Progenitor cell of endocrine pancreas (in vitro differentiated cells): ENCODE measurements at regions not wholly inside any gene's neighbourhood (a gene's known extent, or its start where the extent isn't known, plus 50 kb on each side); places are given as distances from the start of the nearest gene placed in this dataset.

Experiments used
- DNase-seq: peaks from one replicate; pipeline ENCODE4 v3.0.0; 2021; ENCODE audit warnings: low spot score; ENCODE audit not compliant: unreplicated experiment
- H3K27ac Mint-ChIP-seq: 2 replicates; pipeline ENCODE4 v1.8.0; 2021; ENCODE audit warnings: mild to moderate bottlenecking, moderate library complexity, mixed read lengths
- H3K27me3 Mint-ChIP-seq: 2 replicates; pipeline ENCODE4 v1.8.0; 2021; ENCODE audit warnings: mixed read lengths
- H3K36me3 Mint-ChIP-seq: 2 replicates; pipeline ENCODE4 v1.8.0; 2022; ENCODE audit warnings: mixed read lengths; ENCODE audit not compliant: insufficient read depth
- H3K4me1 Mint-ChIP-seq: 2 replicates; pipeline ENCODE4 v1.8.0; 2021; ENCODE audit warnings: low read depth, mixed read lengths
- H3K4me3 Mint-ChIP-seq: 2 replicates; pipeline ENCODE4 v1.8.0; 2021; ENCODE audit warnings: low read depth, mild to moderate bottlenecking, moderate library complexity, mixed read lengths
- H3K9me3 Mint-ChIP-seq: 2 replicates; pipeline ENCODE4 v1.8.0; 2021; ENCODE audit warnings: low read depth, mixed read lengths
- TF ChIP-seq, protein P1 (sequence below): fragments of 200-600 bp; sonication (generic); IDR thresholded peaks from one replicate; pipeline ENCODE4 v1.5.0; 2021; ENCODE audit warnings: antibody characterized with exemption, mild to moderate bottlenecking; ENCODE audit not compliant: unreplicated experiment

DNA sequence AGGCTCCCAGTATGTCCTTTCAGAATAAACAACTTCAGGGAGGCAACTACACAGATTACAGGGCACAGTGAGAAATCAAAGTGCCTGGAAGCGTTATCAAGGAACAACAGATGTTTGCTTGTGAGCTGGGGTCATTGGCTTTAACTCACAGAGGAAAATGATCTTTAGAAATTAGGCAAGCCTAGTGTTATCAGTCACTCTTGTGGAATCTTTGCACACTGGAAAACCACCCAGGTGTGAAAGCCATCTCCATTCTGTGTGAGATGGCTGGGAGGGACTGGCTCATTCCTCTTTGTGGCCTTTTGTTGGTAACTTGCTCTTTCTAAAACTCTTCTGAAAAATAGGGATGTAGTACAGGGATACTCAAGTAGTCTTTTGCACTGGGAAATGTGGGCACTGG is 716.0 kb downstream of the XPNPEP1 start:
- peaks cover 5% of the 10 kb centered on the region for H3K4me1 Mint-ChIP-seq
- no peaks in the 10 kb centered on the region for H3K27me3 Mint-ChIP-seq
- H3K36me3 Mint-ChIP-seq = no peaks in the 10 kb centered on the region
- no peak overlapping the region for H3K4me3 Mint-ChIP-seq
- no peak overlapping the region for H3K27ac Mint-ChIP-seq
- DNase-seq = no peak
- TF ChIP-seq, protein P1, sequence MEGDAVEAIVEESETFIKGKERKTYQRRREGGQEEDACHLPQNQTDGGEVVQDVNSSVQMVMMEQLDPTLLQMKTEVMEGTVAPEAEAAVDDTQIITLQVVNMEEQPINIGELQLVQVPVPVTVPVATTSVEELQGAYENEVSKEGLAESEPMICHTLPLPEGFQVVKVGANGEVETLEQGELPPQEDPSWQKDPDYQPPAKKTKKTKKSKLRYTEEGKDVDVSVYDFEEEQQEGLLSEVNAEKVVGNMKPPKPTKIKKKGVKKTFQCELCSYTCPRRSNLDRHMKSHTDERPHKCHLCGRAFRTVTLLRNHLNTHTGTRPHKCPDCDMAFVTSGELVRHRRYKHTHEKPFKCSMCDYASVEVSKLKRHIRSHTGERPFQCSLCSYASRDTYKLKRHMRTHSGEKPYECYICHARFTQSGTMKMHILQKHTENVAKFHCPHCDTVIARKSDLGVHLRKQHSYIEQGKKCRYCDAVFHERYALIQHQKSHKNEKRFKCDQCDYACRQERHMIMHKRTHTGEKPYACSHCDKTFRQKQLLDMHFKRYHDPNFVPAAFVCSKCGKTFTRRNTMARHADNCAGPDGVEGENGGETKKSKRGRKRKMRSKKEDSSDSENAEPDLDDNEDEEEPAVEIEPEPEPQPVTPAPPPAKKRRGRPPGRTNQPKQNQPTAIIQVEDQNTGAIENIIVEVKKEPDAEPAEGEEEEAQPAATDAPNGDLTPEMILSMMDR = no peak
- peaks cover 8% of the 10 kb centered on the region for H3K9me3 Mint-ChIP-seq

DNA sequence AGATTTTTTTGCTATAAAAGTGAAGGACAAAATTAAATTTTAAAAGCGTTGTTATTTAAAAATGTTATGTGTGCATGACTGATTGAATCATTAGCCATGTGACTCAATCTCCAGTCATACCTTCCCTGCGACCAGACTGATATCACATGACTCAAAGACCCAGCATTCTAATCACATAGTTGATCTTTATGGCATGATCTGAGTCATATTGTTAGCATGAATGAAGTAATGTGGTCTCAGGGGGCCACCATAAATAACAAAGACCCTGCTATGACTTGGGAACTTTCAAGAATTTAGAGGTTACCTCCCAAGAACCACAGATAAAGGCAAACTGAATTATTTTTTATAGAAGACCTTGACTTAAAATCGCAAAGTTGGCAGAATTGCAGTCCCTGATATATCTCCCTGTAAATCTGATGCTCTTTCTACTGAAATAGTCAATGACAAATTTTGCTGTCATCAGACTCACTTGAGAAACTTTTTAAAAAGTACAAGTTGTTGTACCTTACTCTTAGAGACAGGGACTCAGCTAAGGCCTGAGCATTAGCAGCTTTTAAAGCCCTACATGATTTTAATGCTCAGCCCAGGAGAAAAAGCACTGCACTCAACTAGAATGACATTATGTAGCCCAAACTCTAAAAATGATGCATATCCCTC is 717.3 kb downstream of the XPNPEP1 start:
- H3K27ac Mint-ChIP-seq = no peak overlapping the region
- H3K36me3 Mint-ChIP-seq = no peaks in the 10 kb centered on the region
- TF ChIP-seq, protein P1 = no peak
- no peaks in the 10 kb centered on the region for H3K27me3 Mint-ChIP-seq
- DNase-seq = no peak
- no peak overlapping the region for H3K4me3 Mint-ChIP-seq
- peaks cover 5% of the 10 kb centered on the region for H3K9me3 Mint-ChIP-seq
- peaks cover 2% of the 10 kb centered on the region for H3K4me1 Mint-ChIP-seq

DNA sequence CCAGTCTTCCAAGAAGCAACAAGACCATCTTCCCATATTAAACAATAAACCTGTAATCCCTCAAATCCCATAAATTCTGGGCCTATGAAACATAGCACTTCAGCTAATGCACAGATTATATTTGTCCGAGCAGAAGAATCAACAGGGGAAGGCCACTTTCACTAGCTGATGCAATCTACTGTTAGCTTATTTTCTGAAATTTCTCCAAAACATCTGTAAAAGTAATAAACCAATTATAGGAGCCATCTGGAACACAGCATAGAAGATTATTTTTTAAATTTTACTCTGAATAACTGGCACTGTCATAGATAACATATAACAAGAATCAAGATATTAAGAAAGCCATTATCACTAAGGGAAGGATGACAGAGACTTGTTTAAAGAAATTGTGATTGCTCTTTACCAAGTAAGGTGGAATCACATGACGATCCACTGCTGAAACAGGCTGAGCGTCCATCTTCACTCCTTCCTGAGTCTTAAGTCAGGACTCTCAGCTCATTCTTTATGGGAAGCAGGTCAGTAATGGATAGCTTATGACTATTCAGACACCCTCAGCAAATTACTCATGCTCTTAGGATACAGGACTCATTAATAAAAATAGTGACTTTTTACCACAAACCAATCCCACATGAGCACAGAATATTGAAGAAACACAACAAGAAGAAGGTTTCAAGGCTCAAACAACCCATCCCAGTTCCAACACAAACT is 719.5 kb downstream of the XPNPEP1 start:
- Mint-ChIP-seq H3K4me1 (peaks cover 11% of the 10 kb centered on the region), H3K27ac (no peak overlapping the region), H3K36me3 (no peaks in the 10 kb centered on the region), H3K9me3 (peaks cover under 1% of the 10 kb centered on the region), H3K4me3 (no peak overlapping the region), H3K27me3 (no peaks in the 10 kb centered on the region)
- DNase-seq = no peak
- TF ChIP-seq, protein P1 = no peak

DNA sequence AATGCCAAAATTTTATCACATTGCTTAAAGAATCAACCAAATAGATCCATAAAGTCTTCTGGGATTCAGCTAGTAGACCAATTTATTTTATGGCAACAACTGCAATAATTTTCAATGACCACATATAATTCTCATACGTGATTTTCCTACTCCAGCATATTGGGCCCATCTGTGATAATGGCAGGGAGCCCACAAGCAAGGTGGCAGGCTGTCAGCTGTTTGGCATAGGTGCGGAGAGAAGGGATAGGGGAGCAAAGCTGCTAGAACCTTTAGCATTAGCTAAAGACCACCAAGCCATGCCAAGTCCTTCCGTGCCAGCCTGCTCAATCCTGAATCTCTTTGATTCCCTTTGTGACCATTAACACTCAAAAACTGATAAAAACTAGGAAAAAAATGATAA is 721.2 kb downstream of the XPNPEP1 start:
- Mint-ChIP-seq H3K9me3 (peaks cover 10% of the 10 kb centered on the region), H3K4me1 (peaks cover 8% of the 10 kb centered on the region), H3K36me3 (peaks cover 2% of the 10 kb centered on the region), H3K4me3 (no peak overlapping the region), H3K27me3 (no peaks in the 10 kb centered on the region), H3K27ac (no peak overlapping the region)
- TF ChIP-seq, protein P1 = no peak
- no peak for DNase-seq

DNA sequence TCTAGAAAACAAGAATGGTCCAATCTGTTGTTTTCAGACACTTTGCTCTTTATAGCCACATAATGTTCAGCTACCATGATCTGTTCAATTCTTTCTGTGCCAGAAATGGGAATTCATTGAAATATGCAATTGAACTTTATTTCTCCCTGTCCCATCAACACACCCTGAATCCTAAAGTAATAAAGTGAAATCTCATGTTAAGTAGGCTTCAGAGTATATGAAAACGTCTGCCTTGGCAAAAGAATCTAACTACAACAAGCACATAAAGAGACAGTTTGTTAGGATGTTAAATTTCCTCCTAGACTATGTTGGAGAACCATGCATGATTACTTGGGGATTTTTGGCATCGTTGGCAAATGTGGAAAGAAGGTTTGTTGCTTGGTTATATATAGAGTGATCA is 722.7 kb downstream of the XPNPEP1 start:
- peaks cover 8% of the 10 kb centered on the region for H3K4me1 Mint-ChIP-seq
- peaks cover 2% of the 10 kb centered on the region for H3K36me3 Mint-ChIP-seq
- peaks cover 12% of the 10 kb centered on the region for H3K9me3 Mint-ChIP-seq
- DNase-seq = no peak
- no peak overlapping the region for H3K27ac Mint-ChIP-seq
- TF ChIP-seq, protein P1 = no peak
- H3K27me3 Mint-ChIP-seq = no peaks in the 10 kb centered on the region
- no peak overlapping the region for H3K4me3 Mint-ChIP-seq
